ENCODE measurements at regions not wholly inside any gene's neighbourhood (a gene's known extent, or its start where the extent isn't known, plus 50 kb on each side); places are given as distances from the start of the nearest gene placed in this dataset.

DNA sequence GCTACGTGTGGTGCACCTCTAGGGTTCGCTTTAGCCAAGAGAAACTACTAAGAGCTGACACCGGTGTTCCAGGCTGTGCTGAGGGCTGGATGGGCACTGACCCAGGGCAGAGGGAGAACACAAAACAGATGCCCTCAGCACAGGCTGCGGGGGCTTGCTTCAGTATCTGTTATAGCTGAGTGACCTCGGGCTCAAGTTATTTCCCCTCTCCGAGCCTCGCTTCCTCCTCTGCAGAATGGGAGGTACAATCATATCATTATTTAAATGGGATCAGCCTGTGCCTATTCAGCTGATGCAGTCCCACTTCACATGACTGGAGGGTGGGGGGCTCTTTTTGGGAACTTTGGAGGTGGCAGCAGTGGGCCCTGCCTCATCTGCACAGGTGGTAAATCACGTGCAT, 156.1 kb upstream of the APCDD1 start:
- ATAC-seq (no peak), DNase-seq (ENCODE audit: low spot score) (no peak)

GRCh38 chr18:10299643-10300042, 154.8 kb upstream of the APCDD1 start:
- ATAC-seq (no peak), DNase-seq (ENCODE audit: low spot score) (no peak)

- no peak for DNase-seq (ENCODE audit: low spot score)
- ATAC-seq = no peak
These were observed 153.7 kb upstream of the APCDD1 start for GRCh38 chr18:10300739-10301138.

DNA sequence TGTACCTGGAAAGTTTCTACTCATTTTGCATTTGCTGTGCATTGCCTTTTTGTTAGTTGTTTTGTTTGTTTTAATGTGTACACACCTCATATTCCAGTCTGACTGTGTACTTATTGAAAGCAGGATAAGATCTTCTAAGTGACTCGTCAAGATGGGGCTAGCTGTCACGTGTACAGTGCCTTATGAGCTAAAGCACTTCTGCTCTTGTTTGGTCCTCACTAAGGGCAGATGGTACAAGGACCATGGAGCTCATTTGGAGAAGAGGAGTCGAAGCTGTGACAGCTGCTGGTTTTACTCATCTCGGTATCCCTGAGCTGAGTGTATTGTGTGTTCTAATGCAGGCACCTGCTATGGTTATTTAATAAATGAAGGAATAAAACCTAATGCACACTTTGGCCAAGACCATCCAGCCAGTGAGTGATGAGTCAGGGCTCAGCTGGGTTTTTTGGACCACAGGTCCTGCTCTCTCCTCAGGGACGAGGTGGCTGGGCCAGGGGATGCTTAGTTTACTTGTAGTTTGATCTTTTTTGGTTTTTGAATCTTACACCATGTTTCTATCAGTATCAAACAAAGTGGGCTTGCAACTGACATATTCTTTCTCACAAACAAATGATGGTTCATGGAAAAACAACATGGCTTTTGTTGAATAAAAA, 152.5 kb upstream of the APCDD1 start:
- ATAC-seq (no peak), DNase-seq (ENCODE audit: low spot score) (no peak)

GRCh38 chr18:10303171-10303570, 151.3 kb upstream of the APCDD1 start:
- no peak for DNase-seq (ENCODE audit: low spot score)
- ATAC-seq = no peak

- ATAC-seq (no peak), DNase-seq (ENCODE audit: low spot score) (no peak)
These were observed 149.6 kb upstream of the APCDD1 start for GRCh38 chr18:10304853-10305252.

GRCh38 chr18:10306779-10307178, 147.7 kb upstream of the APCDD1 start:
- ATAC-seq = no peak

DNA sequence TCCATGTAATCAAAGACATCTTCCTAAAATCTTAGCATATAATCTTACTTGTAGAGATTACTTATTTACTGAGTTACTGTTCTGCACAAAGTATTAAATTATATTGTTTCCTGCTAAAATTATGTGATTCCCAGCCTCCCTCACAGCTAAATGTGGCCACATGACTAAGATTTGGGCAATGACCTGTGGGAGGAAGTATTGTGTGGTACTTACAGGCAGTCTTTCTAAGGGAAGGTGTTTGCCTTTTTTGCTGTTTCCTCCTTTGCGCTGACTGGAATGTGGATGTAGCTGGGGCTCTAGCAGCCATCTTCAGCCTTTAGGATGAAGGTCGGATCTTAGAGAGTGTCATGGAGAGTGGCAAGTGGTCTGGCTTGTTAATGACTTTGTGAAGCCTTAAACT, 146.3 kb upstream of the APCDD1 start:
- no peak for ATAC-seq

More at GRCh38 chr18:10306779-10307178, 147.7 kb upstream of the APCDD1 start:
- no peak for DNase-seq (ENCODE audit: low spot score)

DNA sequence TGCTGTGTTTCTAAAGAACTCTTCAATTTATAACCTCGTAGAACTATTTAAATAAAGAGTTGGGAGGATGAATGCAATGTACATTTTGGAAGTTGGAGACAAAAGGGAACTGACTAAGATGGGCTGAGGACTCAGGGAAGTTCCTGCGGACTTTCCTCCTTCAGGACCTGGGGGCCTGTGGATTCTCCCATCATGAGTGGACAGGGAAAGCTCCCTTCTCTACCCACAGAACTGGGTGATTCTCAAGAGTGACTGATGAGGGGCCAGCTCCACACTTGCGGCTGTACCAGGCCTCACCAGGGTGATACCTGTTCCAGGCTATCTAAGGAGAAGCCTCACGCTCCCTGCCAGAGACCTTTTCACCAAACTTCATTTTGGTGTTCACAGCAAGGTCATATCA, 143.8 kb upstream of the APCDD1 start:
- ATAC-seq = no peak
- DNase-seq (ENCODE audit: low spot score) = no peak

More for the DNA sequence above, 146.3 kb upstream of the APCDD1 start:
- no peak for DNase-seq (ENCODE audit: low spot score)

DNA sequence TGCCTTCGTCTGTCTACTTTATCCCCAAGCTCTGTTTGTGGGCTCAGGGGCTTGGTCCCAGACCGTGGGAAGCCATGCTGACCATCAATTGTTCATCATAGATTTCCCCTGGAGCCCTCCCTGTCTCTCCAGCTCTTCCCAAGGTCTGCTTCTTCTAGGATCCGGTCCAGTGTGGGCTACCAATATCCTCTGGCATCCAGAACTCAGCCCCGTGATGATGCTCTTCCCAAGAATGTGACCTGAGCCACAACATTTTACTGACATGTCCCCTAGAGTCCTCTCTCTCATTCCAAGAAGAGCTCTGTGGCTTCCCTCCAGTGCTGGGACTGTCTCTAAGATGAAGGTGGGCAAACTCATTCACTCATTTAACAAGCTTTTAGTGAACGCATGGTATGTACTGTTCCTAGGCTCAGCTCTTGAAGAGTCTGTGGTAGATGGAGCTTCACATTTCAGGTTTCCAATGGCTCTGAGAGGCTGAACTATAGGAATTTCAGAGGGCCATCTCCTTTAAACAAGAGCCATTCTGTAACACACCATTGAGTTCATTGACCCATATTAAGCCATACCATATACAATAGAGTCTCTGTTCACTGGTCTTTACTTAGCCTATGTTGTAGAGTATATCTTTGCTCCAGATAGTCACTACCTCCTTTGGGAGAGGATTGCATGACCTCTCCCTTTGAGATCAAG, 142.0 kb upstream of the APCDD1 start:
- ATAC-seq (no peak), DNase-seq (ENCODE audit: low spot score) (no peak)

DNA sequence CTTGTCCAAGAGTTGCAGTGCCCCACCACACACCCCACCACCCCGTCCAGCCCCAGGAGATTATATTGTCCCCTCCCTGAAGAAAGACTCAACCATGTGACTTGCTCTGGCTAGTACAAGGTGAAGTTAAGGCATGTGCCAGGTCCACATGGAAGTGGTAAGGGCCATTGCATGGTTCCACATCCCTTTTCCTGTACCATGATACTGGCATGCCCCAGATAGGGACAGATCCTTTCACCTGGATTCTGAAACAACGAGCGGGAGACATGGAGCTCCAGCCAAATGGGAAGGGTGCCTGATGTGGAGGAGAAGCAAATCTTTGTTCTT, 141.5 kb upstream of the APCDD1 start:
- no peak for DNase-seq (ENCODE audit: low spot score)
- no peak for ATAC-seq

GRCh38 chr18:10314066-10314465, 140.4 kb upstream of the APCDD1 start:
- DNase-seq (ENCODE audit: low spot score) (no peak), ATAC-seq (no peak)

GRCh38 chr18:10315522-10315921, 138.9 kb upstream of the APCDD1 start:
- ATAC-seq = no peak
- DNase-seq (ENCODE audit: low spot score) = no peak

- no peak for DNase-seq (ENCODE audit: low spot score)
These were observed 137.7 kb upstream of the APCDD1 start for GRCh38 chr18:10316778-10317177.

DNA sequence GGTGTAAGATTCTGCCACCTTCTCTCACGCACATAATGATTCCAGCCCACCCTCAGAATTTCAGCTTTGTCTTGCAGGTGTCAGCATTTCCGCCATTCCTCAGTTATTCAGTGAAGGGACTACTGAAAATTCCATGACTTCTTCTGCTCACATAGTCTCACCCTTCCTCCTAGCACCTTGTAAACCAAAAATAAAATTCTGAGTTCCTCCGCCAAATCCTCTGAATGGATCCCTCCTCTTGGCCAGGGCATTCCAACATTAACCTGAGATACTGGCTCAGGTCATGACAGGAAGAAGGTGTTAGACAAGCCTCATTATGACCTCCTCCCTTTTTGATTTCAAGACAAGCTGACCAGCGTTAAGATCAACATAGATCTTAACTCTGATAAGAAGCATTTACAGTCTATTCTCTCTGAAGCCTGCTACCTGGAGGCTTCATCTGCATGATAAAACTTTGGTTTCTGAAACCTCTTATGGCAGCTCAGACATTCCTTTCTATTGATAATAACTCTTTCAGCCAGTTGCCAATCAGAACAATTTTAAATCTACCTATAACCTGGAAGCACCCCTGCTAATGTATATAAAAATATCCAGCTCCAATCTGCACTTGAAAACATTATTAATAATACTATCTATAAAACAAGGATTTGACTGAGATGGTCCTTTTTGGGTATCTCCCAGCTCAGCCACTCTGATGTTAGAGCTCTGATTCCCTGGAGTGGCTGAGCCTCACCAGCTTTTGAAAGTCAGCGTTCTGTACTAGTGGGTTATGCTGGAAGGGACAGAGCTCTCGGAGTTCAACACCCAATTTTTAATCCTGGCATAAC, 136.4 kb upstream of the APCDD1 start:
- ATAC-seq (no peak), DNase-seq (ENCODE audit: low spot score) (no peak)

More at GRCh38 chr18:10316778-10317177, 137.7 kb upstream of the APCDD1 start:
- ATAC-seq = no peak

DNA sequence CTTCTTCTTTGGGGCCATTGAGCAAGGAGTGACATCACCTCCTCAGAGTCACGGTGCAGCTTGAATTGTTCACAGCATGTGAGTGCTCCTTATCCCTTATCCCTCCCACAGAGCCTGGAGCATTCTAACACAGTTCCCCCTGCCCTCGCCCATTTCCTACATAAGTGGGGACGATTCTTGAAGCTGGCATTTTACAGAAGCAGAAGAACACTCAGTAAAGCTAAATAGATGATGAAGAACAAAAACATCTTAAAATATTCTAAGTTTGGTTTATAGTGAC, 135.8 kb upstream of the APCDD1 start:
- no peak for DNase-seq (ENCODE audit: low spot score)
- ATAC-seq = no peak

GRCh38 chr18:10319026-10319425, 135.4 kb upstream of the APCDD1 start:
- DNase-seq (ENCODE audit: low spot score) = no peak
- ATAC-seq = no peak

DNA sequence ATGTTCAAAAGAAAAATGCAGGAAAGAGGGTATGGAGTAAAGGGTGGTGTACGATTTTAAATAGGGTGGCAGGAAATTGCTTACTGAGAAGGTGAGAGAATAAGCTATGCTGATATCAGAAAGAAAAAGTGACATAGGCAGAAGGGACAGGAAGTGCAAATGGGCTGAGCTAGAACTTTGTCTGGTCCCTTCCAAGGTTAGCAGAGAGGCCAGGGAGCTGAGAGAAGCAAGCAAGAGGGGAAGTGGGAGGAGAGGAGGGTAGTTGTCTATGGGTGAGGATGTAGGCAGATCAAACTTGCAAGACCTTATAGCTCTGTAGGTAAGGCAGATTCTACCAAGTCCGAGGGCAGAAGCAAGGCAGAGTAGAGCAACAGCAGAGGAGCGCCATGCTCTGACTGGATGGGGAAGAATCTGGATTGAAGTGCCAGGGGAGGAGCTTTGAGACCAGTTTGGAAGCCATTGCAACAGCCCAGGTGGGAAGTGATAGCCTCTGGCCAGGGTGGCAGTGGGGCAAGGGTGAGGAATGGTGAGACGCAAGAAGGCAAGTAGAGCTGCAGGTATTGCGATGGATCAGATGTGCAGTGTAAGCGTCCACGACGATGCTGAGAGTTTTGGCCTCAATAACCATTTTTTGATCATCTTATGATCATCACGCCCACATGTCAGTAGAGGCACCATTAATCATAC, 134.4 kb upstream of the APCDD1 start:
- DNase-seq (ENCODE audit: low spot score) (no peak), ATAC-seq (no peak)

GRCh38 chr18:10320791-10321190, 133.6 kb upstream of the APCDD1 start:
- ATAC-seq (no peak), DNase-seq (ENCODE audit: low spot score) (no peak)

- DNase-seq (ENCODE audit: low spot score) (no peak), ATAC-seq (no peak)
These were observed 132.9 kb upstream of the APCDD1 start for GRCh38 chr18:10321576-10321975.

GRCh38 chr18:10322004-10322403, 132.4 kb upstream of the APCDD1 start:
- no peak for ATAC-seq
- no peak for DNase-seq (ENCODE audit: low spot score)

GRCh38 chr18:10322435-10322834, 132.0 kb upstream of the APCDD1 start:
- no peak for DNase-seq (ENCODE audit: low spot score)
- ATAC-seq = no peak

Data from left lobe of liver (tissue), 2 donors.